ENCODE measurements at regions not wholly inside any gene's neighbourhood (a gene's known extent, or its start where the extent isn't known, plus 50 kb on each side); places are given as distances from the start of the nearest gene placed in this dataset.
"Not testable (repeated sequence)": the region's sequence is repeated elsewhere in the genome, so short reads cannot be mapped to it uniquely, and the experiment has no call there.

DNA sequence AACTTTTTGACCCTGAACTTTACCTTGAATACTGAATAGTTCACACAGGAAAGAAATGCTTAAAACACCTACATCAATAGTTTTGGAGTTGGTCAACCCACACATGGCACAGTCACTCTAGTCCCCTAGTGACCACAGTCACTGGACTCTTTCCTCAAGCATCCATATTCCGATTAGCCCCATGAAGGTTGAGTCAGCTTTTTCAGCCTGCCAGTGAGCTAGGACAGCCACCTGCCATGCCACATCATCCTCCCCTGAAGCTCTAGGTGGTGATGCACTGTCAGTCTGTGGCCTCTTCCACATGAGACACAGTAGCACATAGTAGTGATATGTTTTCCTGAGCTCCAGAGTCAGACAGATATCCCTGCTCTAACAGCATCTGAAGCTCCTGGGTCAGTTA, 537.2 kb downstream of the XPNPEP1 start:
- no peak for DNase-seq

GRCh38 chr10:109379186-109379585, 544.1 kb downstream of the XPNPEP1 start:
- no peak for DNase-seq

GRCh38 chr10:109374215-109374614, 549.1 kb downstream of the XPNPEP1 start:
- no peak for DNase-seq

DNA sequence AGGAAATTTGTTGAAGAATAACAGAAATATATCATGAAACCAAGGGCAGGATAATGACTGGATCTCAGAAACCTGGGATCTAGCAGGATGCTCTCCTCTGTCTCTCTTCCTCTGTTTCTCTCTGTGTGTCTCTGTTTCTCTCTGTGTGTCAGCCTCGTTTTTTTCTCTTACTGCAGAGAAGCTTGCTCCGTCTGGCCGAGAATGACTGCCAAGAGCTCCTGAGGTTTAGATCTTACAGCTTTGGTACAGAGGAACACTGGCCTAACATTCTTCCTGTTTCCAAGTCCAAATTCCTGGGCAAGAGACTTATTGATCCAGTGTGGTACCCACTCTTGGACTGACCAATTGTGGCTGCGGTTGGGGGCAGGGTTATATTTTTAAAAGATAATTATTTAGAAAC, 564.0 kb downstream of the XPNPEP1 start:
- no peak for DNase-seq

DNA sequence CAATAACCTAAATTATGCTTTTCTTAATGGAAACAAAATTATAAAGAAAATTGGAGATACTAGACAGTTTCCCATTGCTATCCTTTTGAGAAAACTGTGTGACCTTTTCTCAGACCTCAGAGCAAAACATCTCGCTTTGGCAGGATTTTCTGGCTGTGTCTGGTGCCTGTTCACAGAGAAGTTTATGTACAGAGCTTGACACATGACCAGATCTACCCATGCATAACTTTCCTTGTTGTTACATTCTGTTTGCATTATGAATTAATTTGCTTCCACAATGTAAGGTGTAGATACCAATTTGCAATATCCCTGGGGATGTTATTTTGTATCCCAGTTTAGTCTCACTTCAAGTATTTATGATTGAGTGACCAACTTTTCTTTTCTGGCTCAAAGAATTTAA, 565.0 kb downstream of the XPNPEP1 start:
- DNase-seq: no peak

DNA sequence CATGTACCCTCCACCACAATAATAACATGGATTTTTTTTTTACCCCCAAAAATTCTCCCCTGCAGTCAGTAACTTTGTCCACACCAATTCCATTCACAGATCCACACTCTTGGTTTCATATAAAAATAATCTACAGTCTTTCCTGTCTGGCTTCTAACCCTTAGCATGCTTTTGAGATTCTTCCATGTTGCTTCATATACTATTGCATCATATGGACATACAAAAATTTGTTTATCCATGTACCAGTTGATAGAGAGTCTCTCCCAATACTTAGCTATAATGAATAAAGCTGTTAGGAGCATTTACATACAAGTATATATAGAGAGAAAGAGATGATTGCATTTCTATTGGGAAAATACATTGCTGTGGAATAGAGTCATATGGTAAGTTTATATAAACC, 575.0 kb downstream of the XPNPEP1 start:
- DNase-seq: no peak

- no peak for DNase-seq
Measured at GRCh38 chr10:109343293-109343692, 580.0 kb downstream of the XPNPEP1 start.

- no peak for DNase-seq
Measured at GRCh38 chr10:109341986-109342385, 581.3 kb downstream of the XPNPEP1 start.

GRCh38 chr10:109328001-109328400, 595.3 kb downstream of the XPNPEP1 start:
- DNase-seq: no peak

GRCh38 chr10:109327266-109327665, 596.0 kb downstream of the XPNPEP1 start:
- no peak for DNase-seq

DNA sequence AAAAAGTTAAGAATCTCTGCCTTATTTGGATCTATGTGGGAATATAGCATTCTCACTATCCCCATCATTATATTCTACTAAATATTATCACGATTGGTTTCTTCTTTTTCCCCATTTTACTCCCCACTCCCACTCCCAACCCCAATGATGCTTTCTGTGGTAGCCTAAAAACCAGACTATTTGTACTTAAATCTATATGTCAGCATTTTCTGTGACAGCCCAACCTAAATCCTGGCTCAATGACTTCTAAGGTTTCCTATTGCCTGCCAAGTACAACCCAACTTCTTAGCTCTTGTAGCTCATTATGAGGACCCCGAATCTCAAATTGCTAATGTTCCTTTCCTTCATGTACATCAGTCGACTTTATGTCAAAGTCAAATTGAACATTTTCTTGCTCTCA, 598.6 kb downstream of the XPNPEP1 start:
- DNase-seq: no peak

DNA sequence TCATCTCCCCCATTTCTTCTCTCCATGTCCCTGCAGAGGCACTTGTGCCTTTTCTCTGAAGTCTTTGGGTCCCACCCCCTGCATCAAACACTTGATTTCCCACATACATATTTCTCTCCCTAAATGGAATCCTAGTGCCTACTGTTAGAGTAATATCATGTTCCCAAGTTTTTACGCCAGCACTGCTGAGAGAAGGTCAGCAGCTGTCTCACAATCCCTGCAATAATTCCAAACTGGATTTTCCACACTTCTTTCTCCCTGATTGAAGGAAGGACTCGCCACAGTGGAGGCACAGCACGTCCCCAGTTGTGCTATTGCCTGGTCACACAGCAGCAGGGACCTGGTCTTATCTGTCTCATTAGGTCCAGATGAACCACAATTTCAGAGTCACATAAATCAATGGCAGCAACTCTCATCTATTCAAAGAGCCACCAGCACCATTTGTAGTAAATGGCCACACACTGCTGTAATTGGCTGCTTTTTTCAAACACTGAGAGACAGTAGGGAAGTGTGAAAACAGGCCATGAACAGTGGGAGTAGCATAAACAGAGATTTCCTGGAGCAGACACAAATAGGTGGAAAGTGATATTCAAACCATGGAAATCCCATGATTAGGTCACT, 605.5 kb downstream of the XPNPEP1 start:
- no peak for DNase-seq

DNA sequence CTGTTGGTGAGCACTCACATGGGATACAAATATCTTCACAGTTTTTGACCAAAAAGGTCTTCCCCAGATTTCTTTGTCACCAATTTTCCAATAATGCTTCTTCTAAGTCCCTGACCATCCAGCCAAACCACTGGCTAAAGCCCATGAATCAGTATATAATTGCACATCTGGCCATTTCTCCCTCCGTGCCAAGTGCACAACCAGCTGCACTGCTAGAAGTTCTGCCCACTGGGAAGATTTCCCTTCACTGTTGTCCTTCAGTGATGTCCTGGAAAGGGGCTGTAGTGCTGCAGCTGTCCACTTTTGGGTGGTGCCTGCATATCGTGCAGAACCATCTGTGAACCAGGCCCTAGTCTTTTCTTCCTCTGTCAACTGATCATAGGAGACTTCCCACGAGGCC, 609.3 kb downstream of the XPNPEP1 start:
- DNase-seq: not testable (repeated sequence)

DNA sequence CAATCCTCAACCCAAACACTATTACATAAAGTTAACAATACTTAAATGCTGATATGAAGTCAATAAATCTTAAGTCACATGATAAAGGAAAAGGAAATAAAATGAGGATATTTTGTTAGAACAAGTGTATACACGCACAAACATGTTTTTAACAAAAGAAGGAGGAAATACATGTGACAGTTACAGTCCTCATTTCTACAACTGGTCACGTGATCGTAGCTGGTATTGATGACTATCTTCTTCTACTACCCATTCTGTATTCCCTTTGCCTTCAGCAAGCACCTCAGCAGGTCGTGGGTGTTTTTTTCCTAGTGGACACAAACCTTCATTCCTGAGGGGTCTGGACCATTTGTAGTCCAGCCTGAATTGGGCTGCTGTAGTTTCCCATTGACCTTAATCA, 610.8 kb downstream of the XPNPEP1 start:
- not testable (repeated sequence) for DNase-seq

GRCh38 chr10:109308971-109309370, 614.3 kb downstream of the XPNPEP1 start:
- no peak for DNase-seq

DNA sequence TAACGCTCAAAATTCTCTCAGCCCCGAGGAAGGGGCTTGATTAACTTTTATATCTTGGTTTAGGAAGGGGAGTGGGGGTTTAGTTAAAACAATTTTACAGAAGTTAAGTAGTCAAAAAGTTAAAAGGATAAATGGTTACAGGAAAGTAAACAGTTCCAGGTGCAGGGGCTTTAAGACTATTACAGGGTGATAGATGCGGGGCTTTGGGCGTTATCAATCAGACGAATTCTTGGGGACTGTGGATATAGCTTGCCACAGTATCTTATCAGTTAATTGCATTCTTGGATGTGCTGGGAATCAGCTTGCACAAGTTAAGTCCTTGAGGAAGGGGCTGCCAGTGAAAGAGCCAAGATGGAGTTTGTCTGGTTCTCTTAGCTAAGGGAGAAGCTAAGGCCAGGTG, 616.2 kb downstream of the XPNPEP1 start:
- DNase-seq: not testable (repeated sequence)

- no peak for DNase-seq
Measured at GRCh38 chr10:109306698-109307097, 616.6 kb downstream of the XPNPEP1 start.

DNA sequence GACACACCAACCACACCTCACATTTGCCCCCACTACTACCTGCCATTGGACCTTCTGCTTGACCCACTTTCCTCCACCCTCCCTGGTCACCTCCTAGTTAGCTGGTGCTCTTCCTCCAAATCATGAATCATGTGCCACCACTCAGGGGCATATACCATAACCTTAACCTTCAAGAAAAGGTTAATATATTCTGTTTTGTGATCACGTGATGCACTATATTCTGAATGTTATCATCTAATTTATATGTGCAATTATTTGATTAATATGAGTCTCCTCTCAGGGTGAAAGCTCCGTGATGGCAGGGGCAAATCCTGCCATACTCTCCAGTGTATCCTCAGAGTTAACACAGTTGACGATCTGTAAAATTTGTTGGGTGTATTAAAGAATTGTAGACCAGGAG, 635.5 kb downstream of the XPNPEP1 start:
- DNase-seq: no peak

DNA sequence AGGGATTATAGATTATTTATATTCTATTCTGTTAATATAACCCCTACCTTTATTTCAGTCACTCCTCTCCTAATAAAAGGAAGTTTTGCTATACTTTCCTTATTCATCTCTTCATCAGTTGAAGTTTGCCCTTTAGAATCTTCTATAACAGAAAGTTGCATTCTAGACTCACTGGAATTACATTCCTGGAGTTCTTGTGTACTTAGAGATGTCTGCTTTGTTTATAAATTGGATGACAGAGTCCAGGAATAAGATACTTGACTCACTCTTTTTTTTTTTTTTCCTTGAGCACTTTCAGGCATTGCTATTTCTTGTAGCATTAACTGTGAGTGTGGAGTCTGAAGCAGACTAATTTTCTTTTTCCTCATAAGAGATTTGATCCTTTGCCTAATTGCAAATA, 640.8 kb downstream of the XPNPEP1 start:
- DNase-seq: no peak

- no peak for DNase-seq
Measured at GRCh38 chr10:109281347-109281746, 642.0 kb downstream of the XPNPEP1 start.

GRCh38 chr10:109280837-109281236, 642.5 kb downstream of the XPNPEP1 start:
- no peak for DNase-seq

DNA sequence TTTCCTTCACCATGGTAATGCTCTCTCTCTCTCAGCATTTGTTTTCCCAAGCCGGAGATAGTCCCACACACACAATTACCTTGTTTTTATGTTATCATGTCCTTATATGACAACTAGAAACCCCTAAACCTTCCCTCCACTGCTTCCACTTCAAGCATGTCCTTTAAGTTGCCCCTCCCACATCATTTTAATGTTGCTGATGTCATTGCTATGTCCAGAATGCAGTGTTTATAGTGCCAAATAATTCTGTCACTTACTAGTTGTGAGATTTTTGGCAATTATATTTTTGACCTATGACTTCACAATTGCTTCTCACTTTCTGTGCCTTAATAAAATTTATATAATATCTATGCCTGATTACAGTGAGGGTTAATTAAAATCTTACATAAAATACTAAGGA, 645.9 kb downstream of the XPNPEP1 start:
- no peak for DNase-seq

DNA sequence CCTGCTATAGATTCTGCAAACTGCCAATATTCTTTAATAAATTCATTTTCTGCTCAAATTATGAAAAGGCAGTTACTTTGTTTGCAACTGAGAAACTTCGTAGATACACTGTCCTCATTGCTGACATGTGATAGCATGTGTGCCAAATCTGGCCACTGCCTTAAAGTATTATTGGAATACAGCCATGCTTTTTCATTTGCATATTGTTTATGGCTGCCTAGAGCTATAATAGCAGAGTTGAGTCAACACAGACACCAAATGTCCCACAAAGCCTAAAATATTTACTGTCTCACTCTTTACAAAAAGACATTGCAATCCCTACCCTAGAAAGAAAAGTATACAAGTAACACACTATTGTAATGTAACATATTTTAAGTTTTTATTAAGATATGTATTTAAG, 647.4 kb downstream of the XPNPEP1 start:
- no peak for DNase-seq

DNA sequence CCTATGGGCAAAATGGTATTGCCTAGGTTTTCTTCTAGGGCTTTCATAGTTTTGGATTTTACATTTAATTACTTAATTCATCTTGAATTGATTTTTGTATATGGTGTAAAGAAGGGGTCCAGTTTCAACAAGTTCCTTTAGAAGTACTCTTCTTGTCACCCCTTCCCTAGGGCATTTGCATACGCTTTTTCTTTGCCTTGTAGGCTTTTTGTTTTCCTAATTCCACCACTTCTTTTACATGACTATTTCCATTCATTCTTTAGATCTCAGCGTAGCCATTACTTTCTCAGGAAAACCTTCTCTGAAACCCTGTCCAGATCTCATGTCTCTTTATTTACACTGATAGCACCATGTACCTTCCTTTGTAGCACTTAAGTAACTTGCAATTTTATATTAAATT, 648.6 kb downstream of the XPNPEP1 start:
- DNase-seq: no peak

DNA sequence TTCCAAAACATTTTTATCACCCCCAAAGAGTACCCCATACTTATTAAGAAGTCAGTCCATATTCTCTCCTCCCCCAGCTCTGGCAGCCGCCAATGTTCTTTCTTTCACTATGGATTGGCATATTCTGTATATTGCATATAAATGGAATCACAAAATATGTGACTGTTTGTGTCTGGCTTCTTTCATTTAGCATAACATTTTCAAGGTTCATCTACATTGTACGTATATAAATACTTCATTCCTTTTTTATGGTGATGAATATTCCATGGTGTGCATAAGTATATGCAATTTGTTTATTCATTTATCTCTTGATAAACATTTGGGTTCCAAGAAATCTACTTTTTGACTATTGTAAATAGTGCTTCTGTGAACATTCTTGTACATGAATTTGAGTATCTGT, 653.1 kb downstream of the XPNPEP1 start:
- no peak for DNase-seq

- no peak for DNase-seq
Measured at GRCh38 chr10:109264004-109264403, 659.3 kb downstream of the XPNPEP1 start.
